Putamen (tissue), 1 donor: ENCODE measurements at regions not wholly inside any gene's neighbourhood (a gene's known extent, or its start where the extent isn't known, plus 50 kb on each side); places are given as distances from the start of the nearest gene placed in this dataset.

Source experiments
- DNase-seq: peaks from one replicate; pipeline ENCODE4 v3.0.0-alpha.2; 2016; ENCODE audit warnings: low spot score

- no peak for DNase-seq
These were observed 115.7 kb upstream of the IGF1 start for GRCh38 chr12:102596031-102596430.

DNA sequence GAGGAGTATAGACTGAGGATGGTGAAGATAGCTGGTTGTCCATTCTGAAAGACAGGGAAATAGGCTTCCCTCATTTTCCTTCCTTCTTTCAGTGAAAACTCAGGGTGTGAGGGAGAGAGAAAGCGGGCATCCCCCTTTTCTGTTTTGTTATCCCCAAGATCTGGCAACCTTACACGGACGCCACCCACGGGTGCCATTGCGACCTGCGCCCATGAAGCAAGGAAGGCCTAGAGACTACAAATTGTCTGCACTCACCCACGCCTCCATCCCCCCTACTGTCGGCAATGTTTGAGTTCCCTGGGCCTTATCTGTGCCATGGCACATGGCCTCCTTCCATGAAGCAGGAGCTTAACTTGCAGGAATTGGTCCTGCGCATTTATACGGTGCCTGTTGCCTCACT, 115.0 kb upstream of the IGF1 start:
- DNase-seq, result no peak

- DNase-seq, result no peak
These were observed 112.8 kb upstream of the IGF1 start for GRCh38 chr12:102593134-102593533.

- DNase-seq, result no peak
These were observed 111.8 kb upstream of the IGF1 start for GRCh38 chr12:102592134-102592533.

DNA sequence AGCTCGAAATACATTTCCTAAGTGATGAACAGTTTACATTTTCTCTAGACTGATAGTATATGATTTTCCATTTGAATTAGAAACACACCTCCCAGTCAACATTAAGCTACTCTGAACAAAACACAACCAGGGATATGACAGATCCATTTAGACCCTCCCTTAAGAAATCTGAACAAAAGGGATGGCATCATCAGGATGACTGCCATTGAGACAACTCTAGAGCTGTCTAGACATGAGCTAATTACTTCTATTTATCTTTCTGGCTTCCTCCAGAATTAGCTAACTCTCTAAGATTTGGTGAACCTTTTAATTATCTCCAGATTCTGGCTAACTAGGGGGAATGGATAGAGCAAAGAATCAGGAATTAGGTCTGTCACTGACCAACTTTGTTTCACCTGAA, 92.9 kb upstream of the IGF1 start:
- DNase-seq, result no peak

DNA sequence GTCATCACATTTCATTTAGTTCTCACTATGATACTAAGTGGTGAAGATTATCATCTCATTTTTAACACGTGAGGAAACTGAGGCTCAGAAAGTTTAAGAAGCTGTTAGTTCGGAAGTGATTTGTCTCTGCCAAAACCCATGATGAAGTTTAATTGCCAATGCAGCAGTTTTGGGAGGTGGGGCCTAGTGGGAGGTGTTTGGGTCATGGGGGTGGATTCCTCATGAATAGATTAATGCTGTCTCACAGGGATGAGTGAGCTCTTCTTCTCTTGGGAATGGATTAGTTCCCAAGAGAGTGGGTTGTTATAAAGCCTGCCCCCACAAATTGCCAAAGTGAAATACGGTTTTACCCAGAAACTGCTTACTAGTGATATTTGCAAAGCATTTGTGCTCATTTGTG, 91.5 kb upstream of the IGF1 start:
- DNase-seq, result no peak

DNA sequence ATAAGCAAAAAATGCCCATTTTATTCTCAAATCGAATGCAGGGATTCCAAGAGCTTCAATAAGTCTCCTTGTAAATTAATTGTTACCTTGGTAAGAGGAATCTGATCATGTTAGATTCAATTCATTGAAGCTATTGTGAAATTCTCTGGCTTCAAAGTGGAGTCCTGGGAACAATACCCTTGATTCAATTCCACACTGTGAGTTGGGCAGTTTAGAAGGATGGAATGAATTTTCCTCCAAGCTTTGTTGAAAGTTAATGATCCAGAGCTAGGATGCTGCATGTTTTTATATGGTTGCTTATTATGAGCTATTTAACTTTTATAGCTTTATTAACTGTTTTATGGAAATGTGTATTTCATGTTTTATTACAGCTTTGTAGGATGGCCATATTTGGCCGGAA, 89.9 kb upstream of the IGF1 start:
- no peak for DNase-seq

DNA sequence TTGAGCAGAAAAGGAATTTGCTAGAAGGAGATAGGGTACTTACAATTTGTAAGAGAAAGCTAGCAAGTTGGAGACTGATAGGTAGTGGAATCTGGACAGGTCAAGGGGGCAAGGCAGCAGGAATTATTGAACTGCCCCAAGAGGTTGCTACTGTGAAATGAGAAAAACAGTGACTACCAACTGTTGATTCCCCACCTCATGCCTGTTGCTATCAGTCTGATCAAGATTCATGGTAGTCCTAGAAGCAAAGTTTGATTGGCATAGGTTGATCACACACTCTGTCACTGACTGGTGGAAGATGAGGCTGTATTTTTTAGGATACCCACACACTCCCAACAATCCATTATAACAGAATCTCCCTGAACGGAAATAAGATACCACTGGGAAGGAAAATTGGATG, 89.4 kb upstream of the IGF1 start:
- no peak for DNase-seq

DNA sequence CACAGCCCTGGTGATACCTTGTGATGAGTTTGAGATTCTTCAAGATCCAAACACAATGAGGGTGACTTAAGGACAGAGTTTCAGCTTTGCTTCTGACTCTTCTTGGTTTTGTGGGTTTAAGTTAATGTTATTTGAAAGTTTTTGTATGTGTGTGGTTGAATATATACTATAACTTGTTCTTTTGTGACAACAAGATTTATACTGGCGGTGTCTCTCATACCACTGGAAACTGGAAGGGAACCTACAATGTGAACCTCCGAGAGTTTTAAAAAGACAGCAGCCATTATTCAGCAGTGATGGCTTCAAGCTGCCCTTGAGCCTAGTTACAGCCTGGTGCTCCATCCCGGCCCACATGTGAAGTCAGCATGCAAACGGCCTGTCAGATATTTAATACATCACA, 87.9 kb upstream of the IGF1 start:
- DNase-seq, result no peak

- no peak for DNase-seq
These were observed 86.9 kb upstream of the IGF1 start for GRCh38 chr12:102567031-102567985.

DNA sequence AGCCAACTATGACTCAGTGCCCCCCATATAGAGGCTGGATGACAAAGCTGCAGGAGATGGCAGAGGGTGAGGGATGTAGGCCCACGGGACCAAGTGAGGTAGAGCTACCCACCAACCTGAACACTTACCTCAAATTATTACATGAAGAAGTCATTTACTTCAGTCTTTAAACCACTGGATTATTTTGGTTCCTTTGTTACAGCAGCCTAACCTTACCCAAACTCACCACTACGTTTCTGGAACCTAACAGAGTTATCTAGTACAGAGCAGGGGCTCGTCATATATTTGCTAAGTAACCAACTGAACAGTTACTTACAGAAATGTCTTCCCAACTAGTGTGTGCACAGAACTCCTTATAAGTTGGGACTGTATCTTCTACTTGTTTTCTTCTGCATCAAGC, 85.2 kb upstream of the IGF1 start:
- DNase-seq, result no peak

GRCh38 chr12:102564026-102564425, 83.7 kb upstream of the IGF1 start:
- no peak for DNase-seq

GRCh38 chr12:102562836-102563425, 82.6 kb upstream of the IGF1 start:
- DNase-seq, result no peak

DNA sequence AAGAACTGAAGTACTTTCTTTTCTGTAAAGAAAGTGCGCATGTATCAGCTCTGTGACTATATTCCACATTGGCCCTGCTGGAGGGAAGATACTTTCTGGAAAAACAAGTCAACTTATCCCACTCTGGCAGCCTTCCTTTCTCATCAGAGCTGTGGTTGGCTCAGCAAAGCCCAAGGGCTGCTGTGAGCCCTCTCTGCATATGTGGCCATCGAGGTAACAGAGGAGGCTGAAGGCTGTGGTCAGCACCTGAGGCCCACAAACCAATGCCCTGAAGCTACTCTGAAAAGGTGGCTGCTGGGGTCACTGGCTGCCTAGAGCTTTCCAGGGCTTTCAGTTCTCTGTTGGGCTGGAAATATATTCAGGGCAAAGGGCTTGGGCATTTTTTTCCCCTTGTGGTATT, 70.8 kb upstream of the IGF1 start:
- DNase-seq, result no peak

GRCh38 chr12:102549691-102550090, 69.3 kb upstream of the IGF1 start:
- no peak for DNase-seq

GRCh38 chr12:102548543-102548942, 68.2 kb upstream of the IGF1 start:
- no peak for DNase-seq

DNA sequence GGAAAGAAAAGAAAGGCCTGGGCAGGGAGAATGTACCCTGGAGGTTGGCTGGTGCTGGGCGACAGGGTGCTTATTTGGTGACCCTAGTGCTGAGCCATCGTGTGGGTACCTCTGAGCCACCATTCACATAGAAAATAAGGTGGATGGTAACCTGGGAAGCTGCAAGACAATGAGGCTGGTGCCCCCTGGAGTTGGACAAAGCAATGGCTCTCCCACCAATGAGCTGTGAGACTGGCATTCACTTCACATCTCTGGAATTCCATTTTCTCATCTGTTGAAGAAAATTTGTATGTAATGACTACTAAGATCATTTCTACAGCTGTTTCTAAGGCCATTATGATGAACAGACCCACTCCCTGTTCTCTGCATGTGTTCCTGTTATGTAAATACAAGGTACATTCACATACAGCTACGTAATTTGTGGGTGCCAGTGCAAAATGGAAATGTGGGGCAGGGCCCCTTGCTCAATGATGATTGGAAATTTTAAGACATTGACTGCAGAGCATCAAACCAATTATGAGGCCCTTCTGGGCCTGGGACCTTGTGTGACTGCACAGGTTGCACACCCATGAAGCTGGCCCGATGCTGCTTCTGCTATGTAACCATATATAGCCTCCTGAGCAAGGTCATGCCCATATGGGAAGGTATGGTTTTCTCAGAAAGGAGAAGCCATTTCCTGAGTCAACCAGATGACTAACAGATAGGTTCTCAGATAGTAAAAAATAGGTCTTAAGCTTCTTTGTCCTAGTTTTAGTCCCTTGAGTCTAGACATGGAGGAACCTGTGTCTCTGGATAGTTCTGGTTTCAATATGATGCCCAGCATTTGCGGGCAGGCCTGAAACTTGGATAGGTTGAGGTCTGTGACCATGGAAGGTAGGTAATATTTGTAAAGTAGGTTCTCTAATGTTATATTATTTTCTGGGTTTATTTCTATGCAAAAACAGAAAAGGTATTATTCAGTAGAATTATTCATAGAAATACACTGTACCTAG, 63.4 kb upstream of the IGF1 start:
- DNase-seq, result no peak

DNA sequence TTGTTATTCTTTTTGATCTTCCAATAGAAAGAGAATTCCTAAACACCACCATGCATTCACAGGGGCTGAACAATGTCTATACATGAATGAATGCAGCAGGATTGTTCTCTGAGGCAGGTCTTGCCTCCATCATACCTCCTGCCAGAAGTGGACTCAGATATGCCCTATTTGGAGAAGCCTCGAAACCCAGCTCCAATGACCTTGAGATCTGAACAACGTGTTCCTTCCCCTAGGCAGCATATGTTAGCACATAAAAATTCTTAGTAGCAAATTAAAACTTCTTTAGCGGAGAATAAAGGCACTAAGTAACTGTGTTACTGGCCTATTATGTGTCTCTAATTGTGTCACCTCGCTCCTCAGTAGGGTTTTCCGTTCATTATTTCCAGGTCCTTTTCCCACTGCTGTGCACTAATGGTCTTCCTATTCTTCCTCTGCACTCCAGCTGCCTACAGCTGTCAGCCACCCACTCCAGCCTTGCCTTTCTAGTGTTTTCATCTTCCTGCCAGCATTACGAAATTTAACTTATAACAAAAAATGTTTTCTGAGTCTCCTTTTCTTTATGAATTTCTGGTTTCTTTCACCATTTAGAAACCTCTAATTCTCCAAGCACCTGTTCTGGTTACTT, 62.6 kb upstream of the IGF1 start:
- DNase-seq, result no peak

DNA sequence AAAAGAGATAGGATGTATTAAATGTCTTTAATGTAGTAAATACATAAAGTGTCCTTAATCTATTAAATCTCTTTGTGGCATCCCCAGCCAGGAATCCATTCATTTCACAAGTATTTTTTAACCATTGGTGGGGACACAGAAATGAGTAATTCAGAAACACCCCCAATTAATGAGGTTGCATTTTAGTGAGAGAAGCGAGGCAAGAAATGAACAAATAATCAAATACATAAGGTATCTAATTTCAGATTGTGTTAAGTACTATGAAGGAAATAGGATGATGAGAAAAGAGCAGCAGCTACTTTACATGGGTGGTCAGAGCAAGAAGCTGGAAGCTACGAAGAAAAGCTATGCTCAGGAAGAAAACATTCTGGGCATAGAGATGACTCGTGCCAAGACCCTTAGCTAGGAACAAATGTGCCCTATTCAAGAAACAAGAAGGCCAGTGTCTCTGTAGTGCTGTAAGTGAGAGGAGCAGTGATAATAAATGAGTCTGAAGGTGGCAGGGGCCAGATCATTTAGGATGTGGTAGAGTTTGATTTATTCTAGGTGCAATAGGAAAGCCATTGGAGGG, 60.5 kb upstream of the IGF1 start:
- no peak for DNase-seq

DNA sequence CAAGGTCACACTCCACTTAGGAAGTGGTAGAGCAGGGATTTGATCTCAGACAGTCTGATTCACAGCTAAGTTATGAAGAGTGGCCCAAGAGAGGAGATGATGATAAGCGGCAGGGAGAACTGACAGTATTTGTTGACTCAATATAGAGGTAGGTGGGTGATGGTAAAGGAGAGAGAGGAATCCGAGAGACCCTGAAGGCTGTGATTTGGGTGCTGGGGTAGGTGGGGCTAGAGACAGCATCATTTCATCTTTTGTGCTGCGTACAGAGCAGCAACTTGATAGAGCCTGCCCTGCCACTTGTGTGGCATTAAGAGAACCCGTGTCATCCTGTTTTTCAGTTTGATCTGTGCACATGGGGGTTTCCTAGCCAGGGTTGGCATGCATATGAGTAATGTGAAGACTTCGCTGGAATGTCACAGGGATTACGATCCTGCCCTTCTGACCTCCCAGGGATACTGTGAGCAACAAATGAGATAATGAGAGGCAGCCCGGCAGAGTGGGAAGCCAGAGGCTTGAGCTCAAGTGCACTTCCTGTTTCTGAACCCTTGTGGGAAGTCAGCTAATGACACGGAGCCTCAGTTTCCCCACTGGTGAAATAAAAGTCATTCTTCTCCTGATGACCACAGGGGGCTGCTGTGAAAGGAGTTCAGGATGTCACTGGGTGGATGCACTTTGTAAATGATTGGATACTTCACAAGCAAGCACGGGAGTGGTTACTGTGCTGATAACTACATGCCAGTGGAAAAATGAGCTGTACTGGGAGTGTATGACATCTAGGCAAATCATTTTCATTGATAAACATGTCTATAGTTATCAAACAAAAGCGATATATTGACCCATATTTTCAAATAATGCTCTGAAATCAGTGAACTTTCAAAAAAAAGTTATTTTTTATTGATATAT, 59.5 kb upstream of the IGF1 start:
- DNase-seq, result no peak

DNA sequence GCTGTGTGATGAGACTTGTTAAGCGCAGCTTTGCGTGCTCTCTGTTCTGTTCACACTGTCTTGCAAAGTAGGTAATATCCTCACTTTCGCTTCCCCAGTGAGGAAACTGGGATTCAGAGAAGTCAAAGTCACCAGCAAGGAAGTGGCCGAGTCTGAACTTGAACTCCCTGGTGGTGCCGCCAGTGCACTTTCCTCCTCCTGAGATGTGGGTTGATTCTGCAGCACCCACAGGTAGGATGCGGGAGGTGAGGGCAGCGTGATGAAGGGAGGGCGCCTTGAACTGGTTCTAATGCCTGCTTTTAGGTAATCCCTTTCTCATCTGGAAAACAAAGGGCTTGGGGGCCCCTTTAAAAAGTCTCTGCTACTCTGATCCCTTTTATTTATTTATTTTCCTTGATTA, 54.9 kb upstream of the IGF1 start:
- no peak for DNase-seq
